ENCODE measurements at regions not wholly inside any gene's neighbourhood (a gene's known extent, or its start where the extent isn't known, plus 50 kb on each side); places are given as distances from the start of the nearest gene placed in this dataset.
A peak's percentile ranks its signal among the peaks of the same experiment; 100 is the strongest.

DNA sequence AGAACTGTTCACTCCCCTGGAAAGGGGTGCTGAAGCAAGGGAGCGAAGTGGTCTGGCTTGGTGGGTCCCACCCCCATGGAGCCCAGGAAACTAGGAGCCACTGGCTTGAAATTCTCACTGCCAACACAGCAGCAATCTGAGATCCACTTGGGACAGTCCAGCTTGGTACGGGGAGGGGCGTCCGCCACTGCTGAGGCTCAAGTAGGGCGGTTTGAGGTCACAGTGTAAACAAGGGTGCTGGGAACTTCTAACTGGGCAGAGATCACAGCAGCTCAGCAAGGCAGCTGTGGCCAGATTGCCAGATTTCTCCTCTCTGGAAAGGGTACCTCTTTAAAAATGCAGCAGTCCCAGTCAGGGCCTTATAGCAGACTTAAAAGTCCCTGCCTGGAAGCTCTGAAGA lies 53.9 kb upstream of the GALNTL6 start:
- no peak for DNase-seq

DNA sequence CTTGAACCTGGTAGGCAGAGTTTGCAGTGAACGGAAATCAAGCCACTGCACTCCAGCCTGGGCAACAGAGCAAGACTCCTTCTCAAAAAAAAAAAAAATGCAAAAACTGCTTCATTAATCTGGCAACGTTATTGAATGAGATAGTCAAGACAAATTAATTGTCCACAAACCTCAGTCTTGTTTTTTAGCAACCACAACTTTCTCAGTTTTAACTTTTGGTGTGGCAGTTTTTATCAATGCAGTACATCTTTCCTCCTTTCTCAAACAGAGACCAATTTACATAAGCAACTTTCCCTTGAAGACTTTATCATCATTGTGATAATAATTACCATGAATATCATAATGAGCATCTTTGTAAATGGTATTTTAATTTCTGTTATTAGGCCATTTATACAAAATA lies 61.7 kb upstream of the GALNTL6 start:
- DNase-seq = no peak

DNA sequence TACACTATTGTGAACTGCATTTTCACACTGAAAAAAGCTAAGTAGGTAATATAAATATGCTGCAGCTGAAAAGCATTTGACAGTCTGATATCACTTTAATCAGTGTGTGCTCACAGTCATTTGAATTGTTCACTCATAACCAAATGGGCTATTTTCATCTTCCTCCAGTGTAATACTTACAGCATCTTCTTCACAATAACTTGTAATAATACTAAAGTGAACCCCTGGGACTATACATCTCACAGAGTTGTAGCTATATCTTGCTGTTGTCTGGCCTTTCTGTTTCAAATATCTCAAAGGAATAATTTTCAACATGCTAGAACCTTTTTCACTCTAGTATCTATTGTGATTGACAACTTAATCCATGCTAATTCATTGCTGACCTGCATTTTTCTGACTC lies 66.8 kb upstream of the GALNTL6 start:
- DNase-seq = no peak

DNA sequence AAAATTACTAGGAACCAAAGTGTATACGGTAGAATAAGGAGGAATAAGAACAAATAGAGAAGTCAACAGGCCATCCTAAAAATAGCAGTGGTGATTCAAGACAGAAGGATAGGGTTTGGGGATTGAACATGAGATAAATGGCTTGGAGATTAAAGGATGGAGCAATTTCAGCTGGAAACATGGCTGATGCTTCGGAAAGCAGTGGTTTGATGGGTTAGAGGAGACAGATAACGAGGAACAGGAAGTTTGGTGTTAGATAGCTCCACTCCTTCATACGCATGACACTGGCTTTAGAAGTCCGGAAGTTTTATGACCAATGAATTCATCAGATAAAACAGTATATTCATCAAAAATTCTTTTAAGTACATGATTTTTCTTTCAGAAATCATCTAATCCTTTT lies 70.8 kb upstream of the GALNTL6 start:
- DNase-seq = no peak

DNA sequence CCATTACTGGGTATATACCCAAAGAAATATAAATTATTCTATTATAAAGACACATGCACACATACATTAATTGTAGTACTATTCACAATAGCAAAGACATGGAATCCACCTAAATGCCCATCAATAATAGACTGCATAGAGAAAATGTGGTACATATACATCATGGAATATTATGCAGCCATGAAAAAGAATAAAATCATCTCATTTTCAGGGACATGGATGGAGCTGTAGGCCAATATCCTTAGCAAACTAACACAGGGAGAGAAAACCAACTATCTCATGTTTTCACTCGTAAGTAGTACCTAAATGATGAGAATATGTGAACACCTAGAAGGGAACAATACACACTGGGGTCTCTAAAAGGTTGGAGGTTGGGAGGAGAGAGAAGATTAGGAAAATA lies 86.0 kb upstream of the GALNTL6 start:
- DNase-seq = no peak

DNA sequence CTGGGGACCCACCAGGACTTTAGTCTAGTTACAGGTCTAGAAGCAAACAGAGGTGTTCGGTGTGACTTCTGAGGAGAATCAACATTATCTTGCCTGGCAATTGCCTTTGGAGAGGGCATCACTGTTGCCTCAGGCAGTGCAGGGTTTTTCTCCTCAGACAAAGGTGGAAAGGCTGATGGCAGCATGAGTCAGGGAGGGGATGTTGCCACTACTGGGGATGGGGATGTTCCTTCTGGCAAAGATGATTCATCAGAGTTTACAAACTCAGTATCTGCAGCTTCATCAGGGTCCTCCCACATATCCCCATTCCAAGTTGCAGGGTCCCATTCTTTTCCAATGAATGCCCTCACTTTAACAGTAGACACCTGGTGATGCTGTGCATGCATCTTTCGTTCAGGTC lies 91.3 kb upstream of the GALNTL6 start:
- DNase-seq = no peak

DNA sequence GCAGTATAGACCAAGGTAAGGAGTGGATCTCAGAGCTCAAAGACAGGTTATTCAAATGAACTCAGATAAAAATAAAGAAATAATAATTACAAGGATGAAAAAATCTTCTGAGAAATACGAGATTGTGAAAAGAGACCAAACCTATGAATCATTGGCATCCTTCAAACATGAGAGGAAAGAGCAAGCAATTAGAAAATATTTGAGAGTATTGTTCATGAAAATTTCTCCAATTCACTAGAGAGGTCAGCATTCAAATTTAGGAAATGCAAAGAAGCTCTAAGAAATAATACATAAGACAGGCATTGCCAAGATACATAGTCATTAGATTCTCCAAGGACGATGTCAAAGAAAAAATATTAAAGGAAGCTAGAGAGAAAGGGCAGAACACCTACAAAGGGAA lies 93.5 kb upstream of the GALNTL6 start:
- peak; percentile 51 for DNase-seq

DNA sequence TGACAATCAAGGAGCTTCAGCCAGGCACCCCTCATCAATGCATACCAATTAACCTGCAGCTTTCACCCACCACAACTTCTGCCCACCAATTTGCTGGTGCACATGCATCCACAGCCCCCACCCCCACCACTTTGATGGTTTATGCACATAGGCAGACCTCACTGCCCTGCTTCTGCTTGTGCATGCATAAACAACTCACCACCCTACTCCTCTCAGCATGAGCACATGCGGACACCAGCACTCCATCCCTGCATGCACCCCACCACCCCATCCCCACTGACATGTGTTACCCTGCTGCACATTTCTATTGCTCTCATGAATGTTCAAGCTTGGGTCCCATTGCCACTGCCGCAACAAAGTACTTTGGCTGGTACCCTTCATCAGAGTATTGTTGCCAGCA lies 94.5 kb upstream of the GALNTL6 start:
- no peak for DNase-seq

DNA sequence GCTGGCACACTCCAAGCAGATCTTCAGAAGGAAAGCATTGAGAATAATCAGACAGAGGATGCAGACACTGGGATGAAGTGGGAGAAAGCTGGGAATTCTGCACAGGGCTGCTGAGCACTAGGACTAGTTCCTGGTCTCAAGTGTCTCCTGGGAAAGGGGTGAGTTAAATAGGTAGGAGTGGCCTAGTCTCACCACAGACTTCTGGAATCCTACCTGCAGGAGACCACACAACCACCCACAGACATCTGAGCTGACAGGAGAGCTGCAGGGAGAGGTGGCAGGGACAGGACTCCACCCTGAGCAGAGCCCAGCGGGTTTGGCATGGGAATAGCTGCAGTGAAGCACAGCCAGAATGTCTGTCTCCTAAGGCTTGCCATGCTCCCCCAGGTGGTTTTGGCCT lies 95.1 kb upstream of the GALNTL6 start:
- DNase-seq = no peak

DNA sequence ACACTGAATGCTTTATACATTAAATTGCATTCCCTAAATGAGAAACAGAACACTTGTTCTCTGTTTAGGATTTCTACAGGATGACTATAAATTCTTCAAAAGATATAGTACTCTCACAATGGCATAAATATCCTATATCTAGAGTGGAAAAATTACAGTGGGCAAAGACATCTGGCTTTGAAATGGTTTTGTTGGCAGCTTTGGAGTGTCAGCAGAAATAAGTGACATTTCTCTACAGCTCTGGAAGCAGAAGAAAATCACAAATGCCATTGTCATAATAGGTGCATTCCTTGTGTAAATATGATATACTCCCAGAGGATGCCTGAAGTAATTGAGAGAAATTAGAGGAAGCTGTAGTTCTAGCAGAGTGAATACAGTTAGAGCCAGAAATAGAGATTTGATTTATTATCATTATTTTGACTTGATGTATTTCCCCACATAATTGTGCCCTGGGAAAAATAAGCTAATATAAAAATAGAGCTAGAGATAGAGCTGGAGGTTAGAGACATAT lies 95.9 kb upstream of the GALNTL6 start:
- DNase-seq = no peak

DNA sequence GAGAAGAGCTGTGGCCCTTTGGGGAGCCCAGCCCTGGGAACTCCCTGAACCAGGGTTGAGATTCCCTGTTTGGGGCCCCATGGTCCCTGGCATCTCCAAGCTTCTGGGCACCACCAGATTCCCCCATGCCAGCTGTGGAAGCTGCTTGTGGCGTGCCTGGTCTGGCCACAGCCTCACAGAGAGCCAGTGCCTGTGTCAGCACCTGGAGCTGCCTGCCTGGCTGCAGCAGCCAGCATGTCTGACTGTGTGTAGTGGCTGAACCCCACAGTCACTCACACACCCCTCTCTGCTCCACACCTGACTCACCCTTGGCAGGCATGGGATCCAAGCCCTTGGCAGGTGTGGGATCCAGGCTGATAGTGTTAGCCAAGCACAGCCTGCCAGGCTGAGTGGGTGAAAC lies 97.2 kb upstream of the GALNTL6 start:
- DNase-seq = no peak

DNA sequence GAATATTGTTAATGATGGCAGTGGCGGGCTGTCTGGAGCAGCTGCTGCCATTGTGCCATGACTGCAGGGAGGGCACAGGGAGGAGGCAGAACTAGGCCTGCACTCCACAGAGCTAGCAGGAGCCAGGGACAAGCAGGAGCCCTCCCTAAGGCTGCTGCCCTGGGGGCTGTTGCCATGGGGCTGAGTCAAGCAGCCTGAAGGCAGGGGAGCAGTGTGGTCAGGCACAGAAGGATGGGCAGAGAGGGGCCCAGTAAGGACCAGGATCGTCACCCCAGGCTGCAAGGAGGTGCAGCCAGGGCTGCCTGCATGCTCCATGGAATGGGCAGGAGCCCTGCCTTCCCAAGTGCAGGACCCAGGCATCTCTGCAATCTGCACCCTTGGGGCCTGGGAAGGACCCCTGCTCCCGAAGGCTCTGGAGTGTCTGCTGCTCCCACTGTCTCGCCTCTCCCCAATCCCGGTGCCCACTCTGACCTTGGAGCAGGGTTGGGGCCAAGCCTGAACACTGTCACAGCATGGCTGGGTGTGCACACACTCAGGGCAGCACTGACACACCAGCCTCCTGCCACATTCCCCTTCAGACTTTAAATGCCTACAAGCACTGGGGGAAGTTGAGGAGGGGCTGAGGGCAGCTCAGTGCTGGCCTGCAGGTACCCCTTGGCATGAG lies 98.3 kb upstream of the GALNTL6 start:
- no peak for DNase-seq

DNA sequence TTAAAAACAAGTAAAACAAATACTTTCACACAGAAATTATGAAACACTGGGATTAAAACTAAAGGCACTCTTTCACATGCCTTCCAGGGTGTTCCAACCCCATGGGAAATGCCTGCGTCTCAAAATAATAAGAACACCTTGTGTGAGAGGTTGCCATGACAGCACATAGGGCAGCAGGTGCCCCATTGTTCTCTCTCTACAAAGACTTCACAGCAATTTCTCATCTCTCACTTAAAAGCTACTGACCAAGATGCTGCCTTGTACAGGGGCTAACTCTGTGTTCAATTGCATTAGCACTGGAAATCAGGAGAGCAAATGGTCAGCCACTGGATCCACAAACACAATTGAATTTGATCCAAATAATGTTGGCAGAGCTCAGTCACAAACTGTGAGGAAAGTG lies 102.5 kb upstream of the GALNTL6 start:
- DNase-seq = no peak

DNA sequence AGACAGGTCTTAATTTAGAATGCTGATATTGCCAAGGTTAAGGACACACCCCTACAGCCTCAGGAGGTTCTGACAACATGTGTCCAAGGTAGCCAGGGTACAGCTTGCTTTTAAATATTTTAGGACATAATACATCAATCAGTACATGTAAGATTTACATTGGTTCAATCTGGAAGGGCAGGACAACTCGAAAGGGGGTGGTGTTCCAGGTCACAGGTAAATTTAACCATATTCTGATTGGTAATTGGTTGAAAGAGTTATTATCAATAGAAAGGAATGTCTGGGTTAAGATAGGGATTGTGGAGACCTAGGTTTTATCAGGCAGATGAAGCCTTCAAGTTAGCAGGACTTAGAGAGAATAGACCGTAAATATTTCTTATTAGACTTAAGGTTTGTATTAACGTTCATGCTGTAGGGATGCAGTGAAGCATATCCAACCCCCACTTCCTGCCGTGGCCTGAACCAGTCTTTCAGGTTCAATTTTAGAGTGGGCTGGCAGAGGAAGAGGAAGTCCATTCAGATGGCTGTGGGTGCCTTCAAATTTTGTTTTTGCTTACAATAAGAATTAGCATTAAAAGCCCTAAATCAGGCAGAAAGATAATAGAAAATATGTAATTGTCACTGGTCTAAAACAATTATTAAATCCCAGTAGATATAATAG lies 136.5 kb upstream of the GALNTL6 start:
- DNase-seq = no peak

DNA sequence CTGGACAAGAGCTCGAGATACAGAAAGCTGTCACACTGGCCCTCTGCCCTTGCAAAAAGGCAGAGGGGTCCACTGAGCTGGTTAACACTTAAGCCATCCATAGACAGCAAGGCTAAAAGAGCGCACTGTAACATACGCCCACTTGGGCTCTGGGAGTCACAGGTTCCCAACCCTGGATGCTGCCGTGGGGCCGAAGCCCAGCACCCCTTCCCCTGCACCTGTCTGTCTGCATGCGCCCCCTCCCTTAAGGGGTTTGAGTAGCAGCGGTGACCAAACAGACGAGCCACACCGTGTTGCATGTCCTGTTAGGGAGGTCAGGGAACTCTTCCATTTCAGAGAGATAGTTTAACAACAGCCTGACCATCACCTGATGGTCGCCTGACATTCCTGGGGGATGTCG lies 138.4 kb upstream of the GALNTL6 start:
- no peak for DNase-seq

DNA sequence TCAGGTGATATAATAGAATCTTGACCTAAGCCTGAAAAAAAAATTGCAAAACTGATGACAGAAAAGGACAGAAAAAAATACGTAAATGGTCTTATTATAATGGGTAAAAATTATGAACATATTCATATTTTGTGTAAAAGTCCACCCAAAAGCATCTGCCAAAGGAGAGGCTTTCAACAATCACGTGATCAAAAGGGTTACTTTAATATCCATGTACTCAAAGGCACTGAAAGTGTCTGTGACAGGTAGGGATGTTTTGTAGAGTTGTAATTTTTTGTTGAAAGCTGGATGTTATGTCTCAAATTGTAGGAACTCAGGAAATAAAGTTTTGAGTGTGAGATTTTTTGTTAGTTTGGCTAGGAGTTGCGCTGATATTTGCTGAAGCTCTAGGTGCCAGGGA lies 144.8 kb upstream of the GALNTL6 start:
- DNase-seq = no peak

DNA sequence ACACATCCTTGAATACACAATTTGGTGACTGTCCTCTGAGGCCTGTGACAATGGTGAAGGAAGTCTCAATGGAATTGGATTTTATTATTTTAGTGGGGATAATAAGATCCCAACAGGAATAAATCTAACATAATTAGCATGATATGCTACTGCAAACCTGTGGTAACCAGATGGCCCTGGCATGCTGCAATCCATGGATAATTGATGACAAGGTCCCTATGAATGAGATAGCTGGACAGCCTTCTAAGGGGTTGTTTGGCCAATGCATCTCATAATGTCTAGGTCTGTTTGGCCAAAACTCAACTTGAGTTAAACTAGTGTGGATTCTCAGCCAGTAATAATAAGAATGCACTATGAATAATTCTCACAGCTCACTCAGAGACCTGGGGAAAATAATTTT lies 145.3 kb upstream of the GALNTL6 start:
- DNase-seq = no peak

DNA sequence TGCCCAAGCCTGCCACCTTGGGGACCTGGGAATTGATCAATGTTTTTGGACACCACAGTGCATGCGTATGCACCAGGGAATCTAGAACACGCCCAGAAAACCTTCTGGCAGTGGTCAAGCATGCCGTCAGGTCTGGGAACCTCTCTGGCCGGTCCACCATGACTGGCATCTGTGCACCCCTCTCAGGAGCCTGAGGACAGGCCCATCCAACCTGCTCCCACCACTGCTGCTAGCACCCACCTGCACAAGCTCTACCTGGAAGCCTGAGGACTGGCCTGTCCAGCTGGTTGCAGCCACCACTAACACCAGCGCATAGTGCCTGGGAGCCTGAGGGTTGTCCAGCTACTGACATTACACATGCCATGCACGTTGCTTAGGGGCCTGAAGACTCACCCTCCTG lies 162.1 kb upstream of the GALNTL6 start:
- DNase-seq = no peak

DNA sequence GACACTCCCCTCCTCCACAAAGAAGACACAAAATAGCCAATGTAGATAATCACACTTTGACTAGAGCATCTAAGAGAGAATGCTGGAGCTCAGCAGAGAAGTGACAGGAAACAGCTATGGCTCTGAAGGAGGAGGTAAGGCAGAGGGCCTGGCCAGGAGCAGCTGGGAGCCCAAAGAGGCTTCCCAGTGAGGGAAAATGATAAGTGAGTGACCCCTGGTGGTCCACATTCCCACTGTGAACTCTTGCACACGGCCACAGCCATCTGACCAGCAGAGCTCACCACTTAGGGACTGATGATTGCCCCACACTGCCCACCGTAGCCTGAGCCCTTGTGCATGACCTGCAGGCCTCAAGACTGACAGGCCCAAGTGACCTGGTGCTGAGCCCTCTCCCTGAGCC lies 162.7 kb upstream of the GALNTL6 start:
- DNase-seq = no peak

DNA sequence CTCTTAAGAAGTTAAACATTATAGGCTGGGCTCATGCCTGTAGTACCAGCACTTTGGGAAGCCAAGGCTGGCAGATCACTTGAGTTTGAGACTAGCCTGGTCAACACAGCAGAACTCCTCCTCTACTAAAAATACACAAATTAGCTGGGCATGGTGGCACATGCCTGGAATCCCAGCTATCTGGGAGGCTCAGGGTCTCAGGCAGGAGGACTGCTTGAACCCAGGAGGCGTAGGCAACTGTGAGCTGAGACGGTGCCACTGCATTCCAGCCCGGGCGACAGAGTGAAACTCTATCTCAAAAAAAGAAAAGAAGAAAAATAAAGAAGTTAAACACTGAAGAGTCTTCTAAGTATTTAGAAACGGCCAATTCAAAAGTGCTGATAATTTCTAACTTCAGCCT lies 164.3 kb upstream of the GALNTL6 start:
- DNase-seq = no peak

DNA sequence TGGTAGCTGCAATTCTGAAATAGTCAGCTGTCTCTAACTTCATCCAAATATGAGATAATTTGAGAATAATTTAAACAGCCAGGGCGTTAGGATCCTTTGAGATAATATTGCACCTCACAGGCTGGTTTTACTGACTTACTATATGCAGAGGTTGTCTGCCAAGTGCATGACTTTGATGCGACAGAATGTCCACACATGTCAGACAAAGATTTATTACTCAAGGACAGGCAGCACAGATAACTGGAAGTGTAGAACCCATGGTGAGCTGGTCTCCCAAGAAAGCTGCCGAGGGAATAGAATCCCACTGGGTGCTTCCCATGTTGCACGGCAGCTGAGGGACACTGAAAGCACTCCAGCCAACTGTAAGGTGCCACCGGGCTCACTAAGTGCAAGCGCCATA lies 166.2 kb upstream of the GALNTL6 start:
- DNase-seq = no peak

DNA sequence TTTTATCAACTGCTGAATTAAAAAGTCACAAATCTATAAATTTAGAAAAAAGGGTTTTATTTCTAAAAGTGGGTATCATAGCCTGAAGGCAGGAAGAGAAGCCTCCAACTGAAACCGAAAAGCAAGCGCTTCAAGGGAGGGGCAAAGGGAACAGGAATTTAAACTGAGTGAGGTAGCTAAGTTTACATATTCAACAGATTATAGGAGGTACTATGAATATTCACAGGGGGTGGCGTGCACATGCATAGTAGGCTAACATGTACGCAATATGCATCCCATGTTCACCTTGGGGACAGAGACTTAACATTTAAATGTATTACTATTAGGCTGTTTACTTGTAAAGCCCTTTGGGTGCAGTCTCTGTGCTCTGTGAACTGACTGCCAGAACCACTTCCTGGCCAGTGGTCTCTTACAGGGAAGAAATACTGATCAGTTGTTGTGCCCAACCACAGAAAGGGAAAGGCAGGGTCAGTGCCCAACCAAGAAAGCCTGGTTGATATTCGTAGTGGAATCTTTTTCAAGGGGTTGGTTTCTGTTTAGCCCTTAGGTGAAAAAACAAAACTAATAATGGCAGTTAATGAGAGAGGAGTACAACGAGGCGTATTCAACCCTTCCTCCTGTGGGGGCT lies 168.7 kb upstream of the GALNTL6 start:
- no peak for DNase-seq

DNA sequence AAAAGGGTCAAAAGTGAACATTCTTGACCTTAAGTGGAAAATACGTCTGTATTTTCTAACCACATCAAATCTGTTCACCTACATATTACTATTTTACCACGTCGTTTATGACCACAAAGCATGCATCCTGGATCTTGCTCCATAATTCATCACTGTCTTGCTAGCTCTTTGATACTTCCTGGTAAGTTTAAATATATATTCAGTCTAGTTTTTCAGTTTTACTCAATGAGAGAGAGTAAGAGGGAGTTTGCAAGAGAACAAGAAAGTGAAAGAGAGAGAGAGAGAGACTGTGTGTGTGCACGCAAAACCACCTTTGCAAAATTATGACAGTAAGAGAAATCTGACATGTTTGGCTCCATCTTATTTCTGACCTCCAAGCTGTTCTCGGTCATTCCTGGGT lies 173.7 kb upstream of the GALNTL6 start:
- DNase-seq = peak; percentile 2

DNA sequence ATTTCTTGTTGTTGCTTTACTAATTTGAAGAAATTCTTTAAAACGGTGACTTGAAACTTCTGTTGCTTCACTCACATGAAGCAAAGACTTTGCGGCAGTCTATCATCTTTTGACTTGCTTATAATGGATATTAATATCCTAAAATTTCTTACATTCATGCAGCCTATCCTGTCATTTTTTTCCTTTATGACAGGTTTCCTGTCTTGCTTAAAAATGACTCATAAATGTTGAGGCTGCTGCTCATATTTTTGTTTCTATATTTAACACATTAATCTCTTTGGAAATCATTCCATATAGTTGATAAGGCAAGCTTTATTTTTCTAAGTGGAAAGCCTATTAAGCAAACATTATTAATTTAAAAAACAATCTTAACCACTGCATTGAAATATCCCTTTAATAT lies 176.6 kb upstream of the GALNTL6 start:
- peak; percentile 9 for DNase-seq

DNA sequence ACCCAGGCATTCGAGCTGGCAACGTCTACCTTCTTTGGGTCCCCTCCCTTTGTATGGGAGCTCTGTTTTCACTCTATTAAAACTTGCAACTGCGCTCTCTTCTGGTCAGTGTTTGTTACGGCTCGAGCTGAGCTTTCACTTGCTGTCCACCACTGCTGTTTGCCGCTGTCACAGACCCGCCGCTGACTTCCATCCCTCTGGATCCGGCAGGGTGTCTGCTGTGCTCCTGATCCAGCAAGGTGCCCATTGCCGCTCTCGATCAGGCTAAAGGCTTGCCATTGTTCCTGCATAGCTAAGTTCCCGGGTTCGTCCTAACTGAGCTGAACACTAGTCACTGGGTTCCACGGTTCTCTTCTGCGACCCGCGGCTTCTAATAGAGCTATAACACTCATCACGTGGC lies 183.5 kb upstream of the GALNTL6 start:
- no peak for DNase-seq

All from fibroblast of skin of right biceps (primary cell).